Uterus (tissue), 2 donors: ENCODE measurements at regions not wholly inside any gene's neighbourhood (a gene's known extent, or its start where the extent isn't known, plus 50 kb on each side); places are given as distances from the start of the nearest gene placed in this dataset.

Experiments
- POLR2A ChIP-seq, 2 donors: fragments of 450-650 bp; IDR thresholded peaks; one replicate each; pipeline ENCODE4 v1.6.1; 2016; ENCODE audit warnings: antibody characterized with exemption in 2 of 2, mild to moderate bottlenecking in 1 of 2, moderate library complexity in 1 of 2
- TF ChIP-seq, protein P1 (sequence below), 4 experiments: fragments of 200-600 bp in 2 of 4; fragments of 450-650 bp in 2 of 4; sonication (generic) in 2 of 4; IDR thresholded peaks; one replicate each; pipeline ENCODE4 v1.5.1; 2016 to 2019; ENCODE audit warnings: antibody characterized with exemption in 4 of 4, mild to moderate bottlenecking in 2 of 4, moderate library complexity in 1 of 4

DNA sequence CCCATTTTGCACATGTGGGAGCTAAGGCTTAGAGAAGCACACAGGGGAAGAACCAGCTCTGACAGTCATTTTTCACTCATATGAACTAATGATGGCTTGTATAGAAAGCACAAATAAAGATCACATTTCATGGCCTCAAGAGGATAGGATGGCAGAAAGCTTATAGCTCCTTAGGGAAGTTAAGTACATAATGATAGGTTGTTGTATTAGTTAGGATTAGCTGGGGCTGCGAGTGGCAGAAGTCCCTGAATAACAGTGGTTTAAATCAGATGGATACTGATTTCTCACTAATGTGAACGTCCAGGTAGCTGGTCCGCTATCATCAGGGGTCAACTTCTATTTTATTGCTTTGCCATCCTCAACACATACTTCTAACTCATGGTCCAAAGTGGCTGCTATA is 284.0 kb downstream of the RPS6KC1 start:
- TF ChIP-seq, protein P1, sequence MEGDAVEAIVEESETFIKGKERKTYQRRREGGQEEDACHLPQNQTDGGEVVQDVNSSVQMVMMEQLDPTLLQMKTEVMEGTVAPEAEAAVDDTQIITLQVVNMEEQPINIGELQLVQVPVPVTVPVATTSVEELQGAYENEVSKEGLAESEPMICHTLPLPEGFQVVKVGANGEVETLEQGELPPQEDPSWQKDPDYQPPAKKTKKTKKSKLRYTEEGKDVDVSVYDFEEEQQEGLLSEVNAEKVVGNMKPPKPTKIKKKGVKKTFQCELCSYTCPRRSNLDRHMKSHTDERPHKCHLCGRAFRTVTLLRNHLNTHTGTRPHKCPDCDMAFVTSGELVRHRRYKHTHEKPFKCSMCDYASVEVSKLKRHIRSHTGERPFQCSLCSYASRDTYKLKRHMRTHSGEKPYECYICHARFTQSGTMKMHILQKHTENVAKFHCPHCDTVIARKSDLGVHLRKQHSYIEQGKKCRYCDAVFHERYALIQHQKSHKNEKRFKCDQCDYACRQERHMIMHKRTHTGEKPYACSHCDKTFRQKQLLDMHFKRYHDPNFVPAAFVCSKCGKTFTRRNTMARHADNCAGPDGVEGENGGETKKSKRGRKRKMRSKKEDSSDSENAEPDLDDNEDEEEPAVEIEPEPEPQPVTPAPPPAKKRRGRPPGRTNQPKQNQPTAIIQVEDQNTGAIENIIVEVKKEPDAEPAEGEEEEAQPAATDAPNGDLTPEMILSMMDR (IDR thresholded peaks at IDR 0.05), result no peak
- no peak for TF ChIP-seq POLR2A (IDR thresholded peaks at IDR 0.05)
